ENCODE measurements at regions not wholly inside any gene's neighbourhood (a gene's known extent, or its start where the extent isn't known, plus 50 kb on each side); places are given as distances from the start of the nearest gene placed in this dataset.

DNA sequence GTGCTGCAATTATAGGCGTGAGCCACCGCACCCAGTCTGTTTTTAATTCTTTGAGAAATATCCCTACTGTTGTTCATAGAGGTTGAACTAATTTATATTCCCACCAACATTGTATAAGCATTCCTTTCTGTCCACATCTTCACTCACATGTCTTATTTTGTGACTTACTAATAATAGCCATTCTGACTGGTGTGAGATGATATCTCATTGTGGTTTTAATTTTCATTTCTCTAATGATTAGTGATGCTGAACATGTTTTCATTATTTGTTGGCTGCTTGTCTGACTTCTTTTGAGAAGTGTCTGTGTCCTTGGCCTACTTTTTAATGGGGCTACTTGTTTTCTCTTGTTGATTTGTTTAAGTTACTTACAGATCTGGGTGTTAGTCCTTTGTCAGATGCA is 310.9 kb upstream of the MAOA start:
- Histone ChIP-seq H2BK120ac (ENCODE audit: insufficient read depth, low read length, poor library complexity) (no peak overlapping the region), H3K23ac (ENCODE audit: low read length) (no peak overlapping the region), H3K9ac (ENCODE audit: low read length) (no peak overlapping the region), H3K27me3 (ENCODE audit: insufficient read depth, low read length) (no peaks in the 10 kb centered on the region), H3K4ac (ENCODE audit: low read depth, low read length) (no peak overlapping the region), H4K91ac (ENCODE audit: low read depth, low read length) (no peak overlapping the region), H4K12ac (ENCODE audit: low read depth, low read length) (no peak overlapping the region), H3K14ac (ENCODE audit: low read length) (no peak overlapping the region), H3K9me3 (ENCODE audit: insufficient read depth, low read depth, low read length) (no peaks in the 10 kb centered on the region), H2AFZ (ENCODE audit: insufficient read depth, low read length, poor library complexity) (no peak overlapping the region), H2BK5ac (ENCODE audit: low read depth, low read length, poor library complexity) (no peak overlapping the region), H3K4me2 (ENCODE audit: low read length) (no peak overlapping the region), H3K36me3 (ENCODE audit: control insufficient read depth in 1 of 2, insufficient read depth in 2 of 2, low read length in 2 of 2) (no peaks in the 10 kb centered on the region), H4K8ac (ENCODE audit: low read depth, low read length) (no peak overlapping the region), H2BK12ac (ENCODE audit: low read length) (no peak overlapping the region), H3K79me1 (ENCODE audit: low read length) (no peaks in the 10 kb centered on the region), H3K18ac (ENCODE audit: low read length) (no peak overlapping the region), H2AK5ac (ENCODE audit: low read length) (no peak overlapping the region), H3K79me2 (ENCODE audit: control insufficient read depth, insufficient read depth, low read length, poor library complexity) (no peaks in the 10 kb centered on the region), H3K27ac (ENCODE audit: low read depth, low read length) (no peak overlapping the region), H3K4me3 (ENCODE audit: low read depth, low read length) (no peak overlapping the region), H3K4me1 (ENCODE audit: control insufficient read depth in 1 of 2, insufficient read depth in 2 of 2, low read length in 2 of 2) (no peaks in the 10 kb centered on the region)
- no CpG with 5 or more reads among the region's 2 CpGs for WGBS (ENCODE audit: extremely low coverage, insufficient coverage, insufficient read length)
- DNase-seq = no peak

DNA sequence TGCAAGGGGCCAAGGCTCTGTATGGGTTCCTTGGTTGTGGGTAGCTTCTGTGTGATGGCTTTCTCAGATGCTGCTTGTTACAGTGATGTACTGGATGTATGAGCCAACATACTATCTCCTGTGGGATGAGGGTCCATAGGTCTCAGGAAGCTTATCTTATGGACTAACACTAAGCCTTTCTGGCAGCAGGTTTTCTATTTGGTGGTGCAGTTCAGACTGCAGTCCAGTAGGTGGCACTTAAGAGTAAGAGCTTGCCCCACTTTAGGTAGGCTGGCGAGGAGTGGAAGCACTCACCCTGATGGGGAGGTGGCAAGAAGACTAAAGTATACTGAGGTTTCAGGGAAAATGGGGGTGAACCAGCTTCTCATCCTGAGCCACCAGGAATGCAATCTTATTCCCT is 306.7 kb upstream of the MAOA start:
- Histone ChIP-seq H3K23ac (ENCODE audit: low read length) (no peak overlapping the region), H3K9me3 (ENCODE audit: insufficient read depth, low read depth, low read length) (no peaks in the 10 kb centered on the region), H3K18ac (ENCODE audit: low read length) (no peak overlapping the region), H2BK120ac (ENCODE audit: insufficient read depth, low read length, poor library complexity) (no peak overlapping the region), H4K12ac (ENCODE audit: low read depth, low read length) (no peak overlapping the region), H3K27me3 (ENCODE audit: insufficient read depth, low read length) (no peaks in the 10 kb centered on the region), H3K79me1 (ENCODE audit: low read length) (no peaks in the 10 kb centered on the region), H3K27ac (ENCODE audit: low read depth, low read length) (no peak overlapping the region), H3K4me3 (ENCODE audit: low read depth, low read length) (no peak overlapping the region), H3K4me1 (ENCODE audit: control insufficient read depth in 1 of 2, insufficient read depth in 2 of 2, low read length in 2 of 2) (no peaks in the 10 kb centered on the region), H3K4me2 (ENCODE audit: low read length) (no peak overlapping the region), H4K91ac (ENCODE audit: low read depth, low read length) (no peak overlapping the region), H3K9ac (ENCODE audit: low read length) (no peak overlapping the region), H4K8ac (ENCODE audit: low read depth, low read length) (no peak overlapping the region), H3K36me3 (ENCODE audit: control insufficient read depth in 1 of 2, insufficient read depth in 2 of 2, low read length in 2 of 2) (no peaks in the 10 kb centered on the region), H2AK5ac (ENCODE audit: low read length) (no peak overlapping the region), H2BK5ac (ENCODE audit: low read depth, low read length, poor library complexity) (no peak overlapping the region), H3K79me2 (ENCODE audit: control insufficient read depth, insufficient read depth, low read length, poor library complexity) (no peaks in the 10 kb centered on the region), H2AFZ (ENCODE audit: insufficient read depth, low read length, poor library complexity) (no peak overlapping the region), H3K14ac (ENCODE audit: low read length) (no peak overlapping the region), H2BK12ac (ENCODE audit: low read length) (no peak overlapping the region), H3K4ac (ENCODE audit: low read depth, low read length) (no peak overlapping the region)
- peak; percentile 24 to 67 for DNase-seq
- WGBS (ENCODE audit: extremely low coverage, insufficient coverage, insufficient read length) = no CpG with 5 or more reads among the region's 1 CpG

DNA sequence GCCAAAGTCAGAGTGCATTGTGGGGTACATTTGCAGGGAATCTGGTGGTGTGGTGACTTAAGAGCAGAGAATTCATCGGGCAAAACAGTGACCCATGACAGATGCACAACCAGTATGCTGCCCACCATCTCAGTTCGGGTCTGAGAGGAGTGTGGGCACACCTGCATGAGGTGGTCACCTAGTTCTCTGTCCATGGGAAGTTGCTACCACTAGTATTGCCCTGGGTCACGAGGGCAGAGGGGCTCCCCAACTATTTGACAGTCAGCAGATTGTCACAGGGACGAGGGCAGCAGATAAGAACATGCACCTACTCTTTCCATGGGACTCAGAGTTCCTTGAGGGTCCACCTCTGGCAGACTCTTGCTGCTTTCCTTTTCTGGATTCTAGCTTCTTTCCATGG is 305.2 kb upstream of the MAOA start:
- Histone ChIP-seq H2BK120ac (ENCODE audit: insufficient read depth, low read length, poor library complexity) (no peak overlapping the region), H4K12ac (ENCODE audit: low read depth, low read length) (no peak overlapping the region), H3K4me2 (ENCODE audit: low read length) (no peak overlapping the region), H3K9ac (ENCODE audit: low read length) (no peak overlapping the region), H4K8ac (ENCODE audit: low read depth, low read length) (no peak overlapping the region), H3K27ac (ENCODE audit: low read depth, low read length) (no peak overlapping the region), H3K79me2 (ENCODE audit: control insufficient read depth, insufficient read depth, low read length, poor library complexity) (no peaks in the 10 kb centered on the region), H3K36me3 (ENCODE audit: control insufficient read depth in 1 of 2, insufficient read depth in 2 of 2, low read length in 2 of 2) (no peaks in the 10 kb centered on the region), H2BK12ac (ENCODE audit: low read length) (no peak overlapping the region), H3K23ac (ENCODE audit: low read length) (no peak overlapping the region), H2AFZ (ENCODE audit: insufficient read depth, low read length, poor library complexity) (no peak overlapping the region), H3K79me1 (ENCODE audit: low read length) (no peaks in the 10 kb centered on the region), H3K18ac (ENCODE audit: low read length) (no peak overlapping the region), H3K9me3 (ENCODE audit: insufficient read depth, low read depth, low read length) (no peaks in the 10 kb centered on the region), H3K4me3 (ENCODE audit: low read depth, low read length) (no peak overlapping the region), H2BK5ac (ENCODE audit: low read depth, low read length, poor library complexity) (no peak overlapping the region), H2AK5ac (ENCODE audit: low read length) (no peak overlapping the region), H3K27me3 (ENCODE audit: insufficient read depth, low read length) (no peaks in the 10 kb centered on the region), H3K4ac (ENCODE audit: low read depth, low read length) (no peak overlapping the region), H3K4me1 (ENCODE audit: control insufficient read depth in 1 of 2, insufficient read depth in 2 of 2, low read length in 2 of 2) (no peaks in the 10 kb centered on the region), H3K14ac (ENCODE audit: low read length) (no peak overlapping the region), H4K91ac (ENCODE audit: low read depth, low read length) (no peak overlapping the region)
- DNase-seq = no peak
- no CpG with 5 or more reads among the region's 4 CpGs for WGBS (ENCODE audit: extremely low coverage, insufficient coverage, insufficient read length)

DNA sequence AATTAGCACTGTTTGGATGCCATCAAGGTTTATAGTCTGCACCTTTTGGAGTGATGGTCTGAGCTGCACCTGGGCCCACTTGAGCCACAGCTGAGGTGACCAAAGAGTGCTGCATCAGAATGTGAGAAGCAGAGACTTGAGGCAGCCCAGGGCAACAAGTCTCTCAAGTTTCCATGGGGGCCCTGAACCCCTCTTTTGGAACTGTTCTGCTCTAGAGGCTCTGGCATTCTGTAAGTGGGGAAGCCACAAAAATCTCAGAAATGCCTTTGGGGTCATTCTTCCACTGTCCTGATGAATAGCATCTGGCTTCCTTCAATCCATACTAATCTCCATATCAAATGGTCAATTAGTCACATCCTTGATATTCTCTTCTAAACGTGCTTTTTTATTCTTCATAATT is 298.4 kb upstream of the MAOA start:
- H3K4me3 ChIP-seq (ENCODE audit: low read depth, low read length) = no peak overlapping the region
- no peaks in the 10 kb centered on the region for H3K4me1 ChIP-seq (ENCODE audit: control insufficient read depth in 1 of 2, insufficient read depth in 2 of 2, low read length in 2 of 2)
- no peak overlapping the region for H3K14ac ChIP-seq (ENCODE audit: low read length)
- no peak overlapping the region for H3K23ac ChIP-seq (ENCODE audit: low read length)
- H3K27me3 ChIP-seq (ENCODE audit: insufficient read depth, low read length) = no peaks in the 10 kb centered on the region
- H2BK5ac ChIP-seq (ENCODE audit: low read depth, low read length, poor library complexity) = no peak overlapping the region
- H3K4ac ChIP-seq (ENCODE audit: low read depth, low read length) = no peak overlapping the region
- DNase-seq = no peak
- H4K12ac ChIP-seq (ENCODE audit: low read depth, low read length) = no peak overlapping the region
- H3K18ac ChIP-seq (ENCODE audit: low read length) = no peak overlapping the region
- no peaks in the 10 kb centered on the region for H3K9me3 ChIP-seq (ENCODE audit: insufficient read depth, low read depth, low read length)
- H2BK12ac ChIP-seq (ENCODE audit: low read length) = no peak overlapping the region
- H3K27ac ChIP-seq (ENCODE audit: low read depth, low read length) = no peak overlapping the region
- H2BK120ac ChIP-seq (ENCODE audit: insufficient read depth, low read length, poor library complexity) = no peak overlapping the region
- H3K9ac ChIP-seq (ENCODE audit: low read length) = no peak overlapping the region
- no peaks in the 10 kb centered on the region for H3K36me3 ChIP-seq (ENCODE audit: control insufficient read depth in 1 of 2, insufficient read depth in 2 of 2, low read length in 2 of 2)
- WGBS (ENCODE audit: extremely low coverage, insufficient coverage, insufficient read length) = no CpG with 5 or more reads among the region's 1 CpG
- no peak overlapping the region for H2AFZ ChIP-seq (ENCODE audit: insufficient read depth, low read length, poor library complexity)
- H3K79me1 ChIP-seq (ENCODE audit: low read length) = no peaks in the 10 kb centered on the region
- H3K4me2 ChIP-seq (ENCODE audit: low read length) = no peak overlapping the region
- no peaks in the 10 kb centered on the region for H3K79me2 ChIP-seq (ENCODE audit: control insufficient read depth, insufficient read depth, low read length, poor library complexity)
- no peak overlapping the region for H4K8ac ChIP-seq (ENCODE audit: low read depth, low read length)
- no peak overlapping the region for H4K91ac ChIP-seq (ENCODE audit: low read depth, low read length)
- H2AK5ac ChIP-seq (ENCODE audit: low read length) = no peak overlapping the region

All from trophoblast cell (in vitro differentiated cells and primary cell).